ENCODE measurements at regions not wholly inside any gene's neighbourhood (a gene's known extent, or its start where the extent isn't known, plus 50 kb on each side); places are given as distances from the start of the nearest gene placed in this dataset.
"Not testable (repeated sequence)": the region's sequence is repeated elsewhere in the genome, so short reads cannot be mapped to it uniquely, and the experiment has no call there.

GRCh38 chr6:98044151-98044561 lies 761.1 kb upstream of the MMS22L start:
- no peak for DNase-seq

- no peak for DNase-seq
Observed at GRCh38 chr6:98044791-98045470, 761.9 kb upstream of the MMS22L start.

GRCh38 chr6:98047164-98047563 lies 764.1 kb upstream of the MMS22L start:
- no peak for DNase-seq

- DNase-seq = no peak
Observed at GRCh38 chr6:98047871-98048270, 764.9 kb upstream of the MMS22L start.

- DNase-seq = no peak
Observed at GRCh38 chr6:98054453-98054852, 771.4 kb upstream of the MMS22L start.

- DNase-seq = no peak
Observed at GRCh38 chr6:98056955-98057354, 773.9 kb upstream of the MMS22L start.

GRCh38 chr6:98067375-98067774 lies 767.0 kb upstream of the POU3F2 start:
- no peak for DNase-seq

- not testable (repeated sequence) for DNase-seq
Observed at GRCh38 chr6:98088537-98088936, 745.8 kb upstream of the POU3F2 start.

- no peak for DNase-seq
Observed at GRCh38 chr6:98092331-98092730, 742.0 kb upstream of the POU3F2 start.

GRCh38 chr6:98094696-98095095 lies 739.7 kb upstream of the POU3F2 start:
- DNase-seq = no peak

GRCh38 chr6:98107801-98108200 lies 726.6 kb upstream of the POU3F2 start:
- no peak for DNase-seq

- peak; percentile 7 for DNase-seq
Observed at GRCh38 chr6:98116455-98116854, 717.9 kb upstream of the POU3F2 start.

- DNase-seq = no peak
Observed at GRCh38 chr6:98117068-98117467, 717.3 kb upstream of the POU3F2 start.

- DNase-seq = no peak
Observed at GRCh38 chr6:98118397-98119045, 715.9 kb upstream of the POU3F2 start.

GRCh38 chr6:98124171-98124570 lies 710.2 kb upstream of the POU3F2 start:
- DNase-seq = no peak

GRCh38 chr6:98131290-98131990 lies 702.9 kb upstream of the POU3F2 start:
- DNase-seq = no peak

GRCh38 chr6:98136333-98136732 lies 698.0 kb upstream of the POU3F2 start:
- DNase-seq = no peak

GRCh38 chr6:98137391-98137790 lies 697.0 kb upstream of the POU3F2 start:
- DNase-seq = no peak

- DNase-seq = no peak
Observed at GRCh38 chr6:98142839-98143238, 691.5 kb upstream of the POU3F2 start.

GRCh38 chr6:98146656-98147055 lies 687.7 kb upstream of the POU3F2 start:
- DNase-seq = no peak

GRCh38 chr6:98156580-98156979 lies 677.8 kb upstream of the POU3F2 start:
- DNase-seq = no peak

- no peak for DNase-seq
Observed at GRCh38 chr6:98179606-98180005, 654.8 kb upstream of the POU3F2 start.

GRCh38 chr6:98200084-98200483 lies 634.3 kb upstream of the POU3F2 start:
- DNase-seq = no peak

- DNase-seq = no peak
Observed at GRCh38 chr6:98203170-98203806, 631.1 kb upstream of the POU3F2 start.
